ENCODE measurements at regions not wholly inside any gene's neighbourhood (a gene's known extent, or its start where the extent isn't known, plus 50 kb on each side); places are given as distances from the start of the nearest gene placed in this dataset.
"Not testable (repeated sequence)": the region's sequence is repeated elsewhere in the genome, so short reads cannot be mapped to it uniquely, and the experiment has no call there.

DNA sequence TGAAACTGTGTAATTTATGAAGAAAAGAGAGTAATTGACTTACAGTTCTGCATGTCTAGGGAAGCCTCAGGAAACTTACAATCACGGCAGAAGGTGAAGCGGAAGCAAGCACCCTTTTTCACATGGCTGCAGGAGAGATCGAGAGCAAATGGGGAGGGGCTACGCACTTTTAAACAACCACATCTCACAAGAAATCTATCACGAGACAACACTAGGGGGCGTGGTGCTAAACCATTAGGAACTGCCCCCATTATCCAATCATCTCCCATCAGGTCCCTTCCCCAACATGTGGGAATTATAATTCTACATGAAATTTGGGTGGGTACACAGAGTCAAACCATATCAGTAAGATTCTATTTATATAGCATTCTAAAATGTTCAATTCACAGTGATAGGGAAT lies 114.8 kb upstream of the TRPC4 start:
- no peak overlapping the region for H3K4me3 ChIP-seq (ENCODE audit: insufficient read length, low read depth)
- peak; percentile 20 for DNase-seq (ENCODE audit: low read depth, low spot score)
- no peaks in the 10 kb centered on the region for H3K9me3 ChIP-seq (ENCODE audit: insufficient read depth, low read length)
- no peaks in the 10 kb centered on the region for H3K36me3 ChIP-seq (ENCODE audit: insufficient read depth, insufficient read length, low read length)
- no peaks in the 10 kb centered on the region for H3K27me3 ChIP-seq (ENCODE audit: insufficient read depth, insufficient read length)
- H3K4me1 ChIP-seq (ENCODE audit: insufficient read depth, insufficient read length) = no peaks in the 10 kb centered on the region
- no peak overlapping the region for H3K9ac ChIP-seq (ENCODE audit: insufficient read length, low read depth)
- TF ChIP-seq SUZ12 (IDR thresholded peaks at IDR 0.05; ENCODE audit: extremely low read depth, insufficient read depth, insufficient read length) = no peak
- no peak for TF ChIP-seq YY1 (IDR thresholded peaks at IDR 0.05; ENCODE audit: insufficient read depth, insufficient read length)
- no peak for TF ChIP-seq ZNF274 (IDR thresholded peaks at IDR 0.05; ENCODE audit: low read depth, low read length)

GRCh38 chr13:37981932-37982331 lies 112.4 kb upstream of the TRPC4 start:
- H3K4me3 ChIP-seq (ENCODE audit: insufficient read length, low read depth) = no peak overlapping the region
- no peaks in the 10 kb centered on the region for H3K9me3 ChIP-seq (ENCODE audit: insufficient read depth, low read length)
- no peaks in the 10 kb centered on the region for H3K36me3 ChIP-seq (ENCODE audit: insufficient read depth, insufficient read length, low read length)
- no peak overlapping the region for H3K9ac ChIP-seq (ENCODE audit: insufficient read length, low read depth)
- H3K27me3 ChIP-seq (ENCODE audit: insufficient read depth, insufficient read length) = no peaks in the 10 kb centered on the region
- H3K4me1 ChIP-seq (ENCODE audit: insufficient read depth, insufficient read length) = no peaks in the 10 kb centered on the region
- TF ChIP-seq SUZ12 (IDR thresholded peaks at IDR 0.05; ENCODE audit: extremely low read depth, insufficient read depth, insufficient read length) (no peak), ZNF274 (IDR thresholded peaks at IDR 0.05; ENCODE audit: low read depth, low read length) (no peak), YY1 (IDR thresholded peaks at IDR 0.05; ENCODE audit: insufficient read depth, insufficient read length) (no peak)
- DNase-seq (ENCODE audit: low read depth, low spot score) = no peak

DNA sequence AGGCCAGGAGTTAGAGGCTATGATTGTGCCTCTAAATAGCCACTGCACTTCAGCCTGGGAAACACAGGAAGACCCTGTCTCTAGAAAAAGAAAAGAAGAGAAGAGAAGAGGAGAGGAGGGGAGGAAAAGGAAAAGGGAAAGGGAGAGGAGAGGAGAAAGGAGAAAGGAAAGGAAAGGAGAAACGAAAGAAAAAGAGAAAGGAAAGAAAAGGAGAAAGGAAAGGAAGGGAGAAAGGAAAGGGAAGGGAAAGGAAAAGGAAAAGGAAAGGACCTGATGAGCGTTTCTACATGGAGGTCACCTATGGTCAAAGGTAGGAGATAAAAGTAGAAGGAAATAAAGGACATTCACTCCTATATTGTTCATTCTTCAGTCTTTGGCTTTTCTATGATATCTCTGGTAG lies 109.1 kb upstream of the TRPC4 start:
- no peak overlapping the region for H3K9ac ChIP-seq (ENCODE audit: insufficient read length, low read depth)
- H3K9me3 ChIP-seq (ENCODE audit: insufficient read depth, low read length) = no peaks in the 10 kb centered on the region
- no peak for DNase-seq (ENCODE audit: low read depth, low spot score)
- no peak overlapping the region for H3K4me3 ChIP-seq (ENCODE audit: insufficient read length, low read depth)
- no peaks in the 10 kb centered on the region for H3K4me1 ChIP-seq (ENCODE audit: insufficient read depth, insufficient read length)
- H3K36me3 ChIP-seq (ENCODE audit: insufficient read depth, insufficient read length, low read length) = no peaks in the 10 kb centered on the region
- TF ChIP-seq YY1 (IDR thresholded peaks at IDR 0.05; ENCODE audit: insufficient read depth, insufficient read length) (no peak), SUZ12 (IDR thresholded peaks at IDR 0.05; ENCODE audit: extremely low read depth, insufficient read depth, insufficient read length) (no peak), ZNF274 (IDR thresholded peaks at IDR 0.05; ENCODE audit: low read depth, low read length) (no peak)
- H3K27me3 ChIP-seq (ENCODE audit: insufficient read depth, insufficient read length) = no peaks in the 10 kb centered on the region

GRCh38 chr13:37968555-37968954 lies 99.0 kb upstream of the TRPC4 start:
- Histone ChIP-seq H3K9me3 (ENCODE audit: insufficient read depth, low read length) (no peaks in the 10 kb centered on the region), H3K27me3 (ENCODE audit: insufficient read depth, insufficient read length) (no peaks in the 10 kb centered on the region), H3K9ac (ENCODE audit: insufficient read length, low read depth) (no peak overlapping the region), H3K36me3 (ENCODE audit: insufficient read depth, insufficient read length, low read length) (no peaks in the 10 kb centered on the region), H3K4me1 (ENCODE audit: insufficient read depth, insufficient read length) (no peaks in the 10 kb centered on the region), H3K4me3 (ENCODE audit: insufficient read length, low read depth) (no peak overlapping the region)
- TF ChIP-seq YY1 (IDR thresholded peaks at IDR 0.05; ENCODE audit: insufficient read depth, insufficient read length) = no peak
- no peak for TF ChIP-seq SUZ12 (IDR thresholded peaks at IDR 0.05; ENCODE audit: extremely low read depth, insufficient read depth, insufficient read length)
- no peak for TF ChIP-seq ZNF274 (IDR thresholded peaks at IDR 0.05; ENCODE audit: low read depth, low read length)
- no peak for DNase-seq (ENCODE audit: low read depth, low spot score)

GRCh38 chr13:37966266-37966665 lies 96.7 kb upstream of the TRPC4 start:
- Histone ChIP-seq H3K9me3 (ENCODE audit: insufficient read depth, low read length) (no peaks in the 10 kb centered on the region), H3K4me3 (ENCODE audit: insufficient read length, low read depth) (no peak overlapping the region), H3K4me1 (ENCODE audit: insufficient read depth, insufficient read length) (no peaks in the 10 kb centered on the region), H3K36me3 (ENCODE audit: insufficient read depth, insufficient read length, low read length) (no peaks in the 10 kb centered on the region), H3K27me3 (ENCODE audit: insufficient read depth, insufficient read length) (no peaks in the 10 kb centered on the region), H3K9ac (ENCODE audit: insufficient read length, low read depth) (no peak overlapping the region)
- TF ChIP-seq SUZ12 (IDR thresholded peaks at IDR 0.05; ENCODE audit: extremely low read depth, insufficient read depth, insufficient read length) = no peak
- no peak for TF ChIP-seq ZNF274 (IDR thresholded peaks at IDR 0.05; ENCODE audit: low read depth, low read length)
- TF ChIP-seq YY1 (IDR thresholded peaks at IDR 0.05; ENCODE audit: insufficient read depth, insufficient read length) = no peak
- DNase-seq (ENCODE audit: low read depth, low spot score) = no peak

- TF ChIP-seq ZNF274 (IDR thresholded peaks at IDR 0.05; ENCODE audit: low read depth, low read length) (no peak), SUZ12 (IDR thresholded peaks at IDR 0.05; ENCODE audit: extremely low read depth, insufficient read depth, insufficient read length) (no peak), YY1 (IDR thresholded peaks at IDR 0.05; ENCODE audit: insufficient read depth, insufficient read length) (no peak)
- Histone ChIP-seq H3K4me1 (ENCODE audit: insufficient read depth, insufficient read length) (no peaks in the 10 kb centered on the region), H3K27me3 (ENCODE audit: insufficient read depth, insufficient read length) (no peaks in the 10 kb centered on the region), H3K9me3 (ENCODE audit: insufficient read depth, low read length) (no peaks in the 10 kb centered on the region), H3K9ac (ENCODE audit: insufficient read length, low read depth) (no peak overlapping the region), H3K4me3 (ENCODE audit: insufficient read length, low read depth) (no peak overlapping the region), H3K36me3 (ENCODE audit: insufficient read depth, insufficient read length, low read length) (no peaks in the 10 kb centered on the region)
- no peak for DNase-seq (ENCODE audit: low read depth, low spot score)
These were observed 90.9 kb upstream of the TRPC4 start for GRCh38 chr13:37960427-37960826.

DNA sequence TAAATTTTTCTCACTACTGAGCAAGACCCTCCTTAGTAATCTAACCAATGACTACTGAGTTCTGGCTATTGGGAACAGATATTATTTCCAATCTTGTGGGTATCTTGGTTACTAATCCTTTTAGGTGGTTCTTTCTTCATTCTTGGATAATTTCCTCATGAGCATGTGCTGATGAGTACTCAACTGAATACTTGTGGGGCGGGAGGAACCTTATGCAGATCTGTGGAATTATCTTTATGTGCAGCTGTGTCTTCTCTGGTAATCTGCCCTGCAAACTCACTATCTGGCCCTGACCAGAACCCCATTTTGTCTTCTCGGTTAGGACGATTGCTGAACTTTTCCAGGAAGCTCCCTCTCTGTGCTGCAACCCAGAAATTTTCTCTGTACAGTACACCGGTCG lies 89.7 kb upstream of the TRPC4 start:
- Histone ChIP-seq H3K9ac (ENCODE audit: insufficient read length, low read depth) (no peak overlapping the region), H3K9me3 (ENCODE audit: insufficient read depth, low read length) (no peaks in the 10 kb centered on the region), H3K4me1 (ENCODE audit: insufficient read depth, insufficient read length) (no peaks in the 10 kb centered on the region), H3K27me3 (ENCODE audit: insufficient read depth, insufficient read length) (no peaks in the 10 kb centered on the region), H3K36me3 (ENCODE audit: insufficient read depth, insufficient read length, low read length) (no peaks in the 10 kb centered on the region), H3K4me3 (ENCODE audit: insufficient read length, low read depth) (no peak overlapping the region)
- no peak for DNase-seq (ENCODE audit: low read depth, low spot score)
- TF ChIP-seq ZNF274 (IDR thresholded peaks at IDR 0.05; ENCODE audit: low read depth, low read length) (no peak), SUZ12 (IDR thresholded peaks at IDR 0.05; ENCODE audit: extremely low read depth, insufficient read depth, insufficient read length) (no peak)

DNA sequence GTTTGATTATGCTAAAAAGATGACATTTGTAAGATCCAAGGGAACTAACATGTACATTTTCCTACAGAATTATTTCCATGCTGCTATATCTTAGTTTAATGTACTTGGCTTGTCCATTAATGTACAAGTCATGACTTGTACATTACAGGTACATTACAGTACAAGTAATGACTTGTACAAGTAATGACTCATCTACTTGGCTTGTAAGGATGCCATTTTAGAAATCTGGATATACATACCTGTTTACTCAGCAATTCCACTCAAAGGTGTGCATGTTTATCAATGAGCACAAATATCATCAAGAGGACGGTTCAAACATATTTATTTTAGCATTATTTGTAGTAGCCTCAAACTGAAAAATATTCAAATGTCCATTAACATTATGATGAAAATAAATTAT lies 87.0 kb upstream of the TRPC4 start:
- Histone ChIP-seq H3K9me3 (ENCODE audit: insufficient read depth, low read length) (no peaks in the 10 kb centered on the region), H3K27me3 (ENCODE audit: insufficient read depth, insufficient read length) (no peaks in the 10 kb centered on the region), H3K9ac (ENCODE audit: insufficient read length, low read depth) (no peak overlapping the region), H3K4me3 (ENCODE audit: insufficient read length, low read depth) (no peak overlapping the region), H3K4me1 (ENCODE audit: insufficient read depth, insufficient read length) (no peaks in the 10 kb centered on the region), H3K36me3 (ENCODE audit: insufficient read depth, insufficient read length, low read length) (no peaks in the 10 kb centered on the region)
- TF ChIP-seq SUZ12 (IDR thresholded peaks at IDR 0.05; ENCODE audit: extremely low read depth, insufficient read depth, insufficient read length) (no peak), YY1 (IDR thresholded peaks at IDR 0.05; ENCODE audit: insufficient read depth, insufficient read length) (no peak), ZNF274 (IDR thresholded peaks at IDR 0.05; ENCODE audit: low read depth, low read length) (no peak)
- DNase-seq (ENCODE audit: low read depth, low spot score) = no peak

DNA sequence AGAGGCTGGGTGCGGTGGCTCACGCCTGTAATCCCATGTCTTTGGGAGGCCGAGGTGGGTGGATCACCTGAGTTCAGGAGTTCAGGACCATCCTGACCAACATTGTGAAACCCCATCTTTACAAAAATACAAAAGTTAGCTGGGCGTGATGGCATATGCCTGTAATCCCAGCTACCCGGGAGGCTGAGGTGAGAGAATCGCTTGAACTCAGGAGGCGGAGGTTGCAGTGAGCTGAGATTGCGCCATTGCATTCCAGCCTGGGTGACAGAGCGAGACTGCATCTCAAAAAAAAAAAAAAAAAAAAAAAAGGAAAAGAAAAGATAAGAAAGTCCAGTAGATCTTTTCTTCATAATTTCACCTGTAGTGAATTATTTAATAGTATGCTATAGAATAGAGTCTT lies 85.0 kb upstream of the TRPC4 start:
- H3K36me3 ChIP-seq (ENCODE audit: insufficient read depth, insufficient read length, low read length); H3K27me3 ChIP-seq (ENCODE audit: insufficient read depth, insufficient read length); H3K4me3 ChIP-seq (ENCODE audit: insufficient read length, low read depth); H3K4me1 ChIP-seq (ENCODE audit: insufficient read depth, insufficient read length); H3K9me3 ChIP-seq (ENCODE audit: insufficient read depth, low read length); H3K9ac ChIP-seq (ENCODE audit: insufficient read length, low read depth); DNase-seq (ENCODE audit: low read depth, low spot score): not testable (repeated sequence)
